SU-DHL-6 (cell line): ENCODE measurements at regions not wholly inside any gene's neighbourhood (a gene's known extent, or its start where the extent isn't known, plus 50 kb on each side); places are given as distances from the start of the nearest gene placed in this dataset.

Source experiments
- CTCF ChIP-seq: fragments of 200-600 bp; sonication (generic); IDR thresholded peaks from one replicate; pipeline ENCODE4 v1.5.1; 2017; ENCODE audit warnings: antibody characterized with exemption, mild to moderate bottlenecking, low read length, moderate library complexity; ENCODE audit not compliant: insufficient read depth, poor library complexity, severe bottlenecking
- EZH2phosphoT487 ChIP-seq: fragments of 200-600 bp; sonication (generic), shearing (Covaris generic); conservative IDR thresholded peaks from 2 replicates; pipeline ENCODE4 v1.6.1; 2018; ENCODE audit warnings: mild to moderate bottlenecking, antibody characterized with exemption, low read length, moderate library complexity, mixed read lengths

DNA sequence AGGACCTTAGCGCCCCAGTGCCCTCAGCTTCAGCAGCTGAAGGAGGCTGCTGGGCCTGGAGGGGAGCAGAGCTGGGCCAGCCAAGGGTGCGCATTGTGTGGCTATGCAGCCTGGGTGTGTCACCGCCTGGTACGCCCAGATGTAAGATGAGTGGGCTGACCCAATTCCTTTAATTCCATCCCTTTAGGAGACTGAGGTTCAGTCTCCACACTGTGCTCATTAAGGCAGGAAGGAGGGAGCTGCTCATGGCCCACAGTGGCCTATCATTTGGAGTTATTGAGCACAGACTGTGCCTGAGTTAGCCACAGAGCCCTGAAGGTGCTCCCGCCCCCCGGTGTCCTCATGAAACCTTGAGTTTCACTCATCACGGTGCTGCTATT, 194.1 kb upstream of the GLI2 start:
- TF ChIP-seq CTCF (no peak), EZH2phosphoT487 (no peak)
